ENCODE measurements at regions not wholly inside any gene's neighbourhood (a gene's known extent, or its start where the extent isn't known, plus 50 kb on each side); places are given as distances from the start of the nearest gene placed in this dataset.

DNA sequence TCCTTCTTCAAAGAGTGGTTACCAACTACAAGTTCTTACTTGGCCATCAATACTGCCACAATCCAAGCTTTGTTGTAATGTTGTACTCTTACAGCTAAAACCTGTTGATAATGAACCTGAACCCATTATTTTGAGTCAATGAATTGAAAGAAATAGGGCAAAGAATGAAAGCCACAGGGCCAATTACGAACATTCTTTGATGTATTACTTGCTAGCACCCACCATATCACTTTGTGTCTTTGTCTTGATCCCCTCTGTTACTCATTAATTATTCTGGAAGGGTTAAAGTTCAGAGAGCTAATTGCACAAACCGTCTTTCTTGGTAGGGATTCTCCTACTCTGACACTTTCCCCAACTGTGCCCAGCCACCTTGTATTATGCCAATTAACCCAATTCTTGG lies 53.2 kb upstream of the TFEC start:
- DNase-seq = no peak

DNA sequence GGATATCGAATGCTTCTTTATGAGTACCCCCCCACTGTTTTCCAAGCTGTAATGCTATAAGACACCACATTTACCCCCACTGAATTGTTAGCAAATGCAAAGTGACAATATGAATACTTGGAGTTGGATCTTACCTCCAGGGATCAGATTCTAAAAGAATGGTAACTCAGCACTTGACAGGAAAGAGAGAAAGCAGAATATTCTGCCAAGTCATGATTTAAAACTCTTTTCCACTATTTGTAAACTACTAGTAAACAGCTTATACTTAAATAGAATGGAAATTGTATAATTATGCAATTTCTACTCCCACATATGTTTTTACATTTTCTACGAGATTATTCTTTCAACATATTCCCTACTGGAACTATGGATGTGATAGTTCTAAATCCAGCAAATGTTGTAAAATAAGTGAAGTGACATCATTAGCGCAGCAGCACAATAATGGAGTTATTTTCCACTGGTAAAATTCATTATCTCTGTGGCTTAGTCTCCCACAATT lies 56.0 kb upstream of the TFEC start:
- DNase-seq = no peak

DNA sequence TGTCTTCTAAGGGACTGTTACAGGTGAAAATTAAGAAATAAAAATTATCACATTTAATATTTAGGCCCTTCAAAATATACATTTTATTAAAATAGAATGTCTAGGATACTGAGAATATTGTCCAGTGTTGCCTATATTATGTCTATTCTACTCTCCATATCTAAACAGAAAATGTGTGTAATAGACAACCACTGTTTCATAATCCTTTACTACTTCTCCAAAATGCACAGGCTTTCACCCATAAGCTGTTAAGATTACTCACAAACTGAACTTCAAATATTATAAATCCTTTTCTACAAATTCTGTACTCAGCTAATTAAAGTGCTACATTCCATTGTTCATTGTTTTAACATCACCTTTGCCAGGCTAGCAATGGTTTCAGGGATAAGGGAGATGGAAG lies 56.7 kb upstream of the TFEC start:
- DNase-seq = no peak

DNA sequence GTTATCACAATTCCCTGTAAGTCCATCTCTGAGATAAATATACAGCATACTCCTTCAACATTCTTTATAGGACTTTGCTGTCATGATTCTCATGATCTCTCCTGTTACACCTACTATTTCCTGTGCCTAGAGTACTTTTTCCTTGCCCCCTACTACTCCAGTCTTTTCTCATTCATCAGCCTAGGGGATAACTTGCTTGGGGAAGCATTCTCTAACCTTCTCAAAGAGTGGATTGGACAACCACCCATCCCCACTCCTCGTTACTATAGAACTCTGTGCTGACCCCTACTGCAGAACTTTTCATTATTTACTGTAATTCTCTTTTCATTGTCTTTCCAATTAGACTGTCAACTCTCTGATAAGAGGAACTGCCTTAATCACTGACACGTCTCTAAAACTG lies 57.4 kb upstream of the TFEC start:
- DNase-seq = no peak

DNA sequence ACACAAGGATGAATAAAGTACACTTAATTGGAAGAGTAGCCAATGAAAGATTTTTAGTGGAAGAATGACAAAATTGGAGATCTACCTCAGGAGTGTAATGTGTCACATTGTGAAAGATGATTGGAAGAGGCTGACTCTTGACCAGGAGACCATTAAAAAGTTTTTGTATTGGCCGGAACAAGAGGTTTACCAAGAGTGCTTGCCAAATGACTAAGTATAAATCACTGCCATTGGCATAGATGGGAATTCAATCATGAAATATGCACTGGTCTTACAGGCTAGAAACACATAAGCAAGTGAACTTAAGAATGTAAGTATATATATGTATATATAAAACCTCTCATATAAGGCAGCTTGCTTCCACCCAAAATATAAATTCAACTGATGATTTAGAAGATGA lies 58.7 kb upstream of the TFEC start:
- no peak for DNase-seq

DNA sequence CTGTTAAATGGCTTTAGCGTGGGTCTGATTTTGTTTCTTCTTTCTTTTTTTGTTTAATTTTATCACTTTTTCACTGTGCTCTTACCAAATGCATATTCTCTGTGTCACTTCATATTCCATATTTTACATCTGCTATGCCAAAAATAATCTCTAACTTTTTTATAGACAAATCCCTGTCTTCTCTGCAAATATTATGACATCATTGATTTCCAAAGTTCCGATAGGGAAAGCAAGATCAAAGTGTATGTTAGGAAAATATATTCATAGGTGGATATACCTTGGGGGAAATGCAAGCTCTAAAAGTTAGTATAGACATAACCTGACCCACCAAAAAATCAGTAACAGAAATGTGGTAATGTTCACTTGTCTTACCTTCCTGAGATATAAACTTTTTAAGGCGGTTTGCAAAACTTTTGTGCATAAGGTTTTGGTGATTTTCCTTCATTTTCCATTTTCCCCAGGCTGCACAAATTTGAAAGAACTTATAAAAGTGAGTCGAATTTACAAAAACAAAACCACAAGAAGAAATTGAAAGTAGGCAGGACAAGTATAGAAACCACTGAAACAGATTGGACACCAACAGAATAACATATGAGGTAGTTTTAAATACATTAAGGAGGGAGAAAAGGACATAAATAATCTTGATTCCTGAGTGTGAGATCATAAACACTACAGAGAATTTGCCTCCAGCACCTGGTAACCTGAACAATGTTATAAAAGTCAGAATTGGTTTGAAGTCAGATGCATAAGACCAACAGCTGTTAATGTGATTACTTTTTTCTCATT lies 63.1 kb upstream of the TFEC start:
- no peak for DNase-seq

DNA sequence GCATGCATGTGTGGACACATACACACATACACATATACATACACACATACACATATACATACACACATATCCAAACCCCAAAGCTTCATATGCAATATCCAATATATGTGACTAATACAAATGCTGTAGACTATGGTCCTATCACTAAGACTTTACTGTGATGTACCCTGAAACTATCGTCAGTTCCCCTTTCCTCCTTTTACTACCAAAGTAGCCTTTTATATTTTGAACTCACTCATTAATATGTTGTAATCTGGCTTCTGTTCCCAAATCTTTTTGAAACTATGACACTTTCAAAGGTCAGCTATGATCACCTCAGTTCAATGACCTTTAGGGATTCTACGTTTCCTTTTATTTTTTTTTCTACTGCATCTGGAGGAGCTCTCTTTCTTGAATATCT lies 64.8 kb upstream of the TFEC start:
- no peak for DNase-seq

DNA sequence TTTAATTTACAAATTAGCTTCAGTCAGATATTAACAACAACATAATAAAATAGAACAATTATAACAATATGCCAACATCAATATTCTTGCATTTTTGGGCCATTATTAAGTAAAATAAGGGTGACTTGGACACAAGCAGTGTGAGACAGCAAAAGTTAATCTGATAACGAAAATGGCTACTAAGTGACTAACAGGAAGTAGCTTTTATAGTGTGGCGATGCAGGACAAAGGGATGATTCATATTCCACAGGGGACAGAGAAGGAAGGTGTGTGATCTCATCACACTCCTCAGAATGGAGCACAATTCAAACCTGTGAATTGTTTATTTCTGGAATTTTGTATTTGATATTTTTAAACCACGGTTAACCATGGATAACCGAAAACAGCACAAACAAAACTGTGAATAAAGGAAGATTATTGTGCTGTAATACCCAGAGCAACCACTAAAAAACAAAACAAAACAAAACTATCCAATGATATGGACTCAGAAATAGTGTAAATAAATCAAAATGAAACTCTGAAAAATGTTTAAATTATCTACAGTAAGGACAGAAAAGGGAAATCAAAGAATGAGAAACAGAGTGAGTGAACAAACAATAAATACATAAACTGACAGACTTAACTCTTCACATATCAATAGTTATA lies 66.9 kb upstream of the TFEC start:
- no peak for DNase-seq

DNA sequence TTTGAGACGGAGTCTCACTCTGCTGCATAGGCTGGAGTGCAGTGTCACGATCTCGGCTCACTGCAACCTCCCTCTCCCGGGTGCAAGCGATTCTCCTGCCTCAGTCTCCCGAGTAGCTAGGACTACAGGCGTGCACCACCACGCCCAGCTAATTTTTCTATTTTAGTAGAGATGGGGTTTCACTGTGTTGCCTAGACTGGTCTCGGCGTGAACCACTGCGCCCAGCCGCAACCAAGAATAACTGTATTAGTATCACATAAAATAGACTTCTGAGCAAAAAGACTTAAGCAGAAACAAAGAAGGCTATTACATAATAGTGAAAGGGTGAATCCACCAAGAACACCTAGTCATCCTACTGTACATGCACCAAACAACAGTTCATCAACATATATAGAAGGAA lies 67.6 kb upstream of the TFEC start:
- DNase-seq = no peak

DNA sequence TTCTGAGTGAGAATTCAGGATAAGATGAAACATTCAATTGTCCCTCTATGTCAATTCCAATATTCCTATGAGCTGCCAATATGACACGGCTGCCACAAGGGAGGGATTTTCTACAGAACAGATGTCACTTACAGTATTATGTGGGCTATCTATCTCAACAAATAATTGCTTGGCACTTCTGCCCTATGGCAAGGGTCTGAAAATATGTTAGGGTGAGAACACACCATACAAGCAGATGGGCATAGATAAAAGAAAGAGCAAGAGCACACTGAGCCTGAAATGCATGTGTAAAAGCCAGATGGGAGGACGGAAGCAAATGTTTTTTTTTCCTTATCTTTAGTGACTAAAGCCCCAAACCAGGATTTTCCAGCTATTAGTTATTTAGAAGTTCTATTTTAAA lies 70.1 kb upstream of the TFEC start:
- no peak for DNase-seq

DNA sequence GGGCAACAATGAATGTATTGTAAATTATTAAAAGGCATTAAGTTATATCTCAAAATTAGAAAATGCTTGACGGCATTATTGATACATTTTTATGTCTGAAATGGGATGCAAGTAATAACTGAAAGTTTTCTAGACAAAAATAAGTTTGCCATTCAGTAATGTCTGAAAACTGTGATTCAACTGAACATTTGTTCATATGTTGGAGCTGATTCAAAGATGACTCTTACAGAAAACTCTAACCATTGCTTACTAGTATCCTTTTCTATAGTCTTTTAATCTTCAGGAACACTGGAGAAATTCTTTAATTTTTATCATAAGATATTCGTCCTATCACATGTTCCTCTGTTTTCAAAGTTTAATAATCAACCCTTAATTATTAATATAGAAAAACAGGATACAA lies 71.1 kb upstream of the TFEC start:
- no peak for DNase-seq

DNA sequence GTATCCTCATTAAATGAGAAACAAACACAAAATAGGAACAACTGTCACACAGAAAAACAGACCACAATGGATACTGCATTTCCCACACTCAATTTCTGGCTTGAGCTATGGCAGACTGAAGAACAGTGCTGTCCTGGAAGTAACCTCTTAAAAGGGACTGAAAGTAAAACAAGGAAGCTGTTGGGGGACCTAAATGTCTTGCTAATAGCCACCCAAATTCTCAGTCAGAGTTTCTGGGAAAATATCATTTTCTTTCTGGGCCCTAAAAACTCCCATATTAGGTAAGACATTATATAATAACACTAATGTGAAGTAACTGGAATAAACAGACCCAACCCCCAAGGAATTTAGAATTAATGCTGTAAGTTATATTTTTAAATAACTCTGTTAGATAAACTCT lies 80.9 kb upstream of the TFEC start:
- no peak for DNase-seq

DNA sequence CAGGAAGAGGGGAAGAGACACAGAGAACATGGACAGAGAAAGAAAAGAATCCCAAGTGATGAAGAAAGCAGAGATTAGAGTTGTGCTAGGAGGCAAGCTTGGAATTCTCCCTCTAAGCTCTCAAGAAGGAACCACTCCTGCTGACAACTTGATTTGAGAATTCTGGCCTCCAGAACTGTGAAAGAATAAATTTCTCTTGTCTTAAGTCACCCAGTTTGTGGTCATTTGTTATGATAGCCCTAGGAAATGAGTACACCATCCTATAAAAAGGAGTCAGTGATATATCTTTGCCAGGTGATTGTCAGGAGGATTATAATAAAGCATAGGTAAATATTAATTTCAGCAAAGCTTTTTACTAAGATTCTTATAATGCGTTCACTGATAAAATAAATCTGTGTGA lies 82.7 kb upstream of the TFEC start:
- DNase-seq = no peak

DNA sequence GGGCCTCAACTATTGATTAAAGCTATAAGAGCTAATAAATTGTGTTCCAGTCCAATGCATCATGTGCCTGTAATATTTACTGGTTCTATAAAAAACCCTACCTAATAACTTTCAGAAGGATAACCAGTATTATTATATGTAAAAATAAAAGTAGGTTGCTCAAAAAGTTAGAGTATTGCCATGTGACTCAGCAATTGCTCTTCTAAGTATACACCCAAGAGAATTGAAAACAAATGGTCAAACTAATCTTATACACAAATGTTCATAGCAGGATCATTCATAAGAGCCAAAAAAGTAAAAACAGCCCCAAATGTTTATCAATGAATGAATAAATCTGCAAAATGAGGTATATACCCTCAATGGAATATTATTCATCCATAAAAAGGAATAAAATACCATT lies 89.5 kb upstream of the TES start:
- DNase-seq = no peak

DNA sequence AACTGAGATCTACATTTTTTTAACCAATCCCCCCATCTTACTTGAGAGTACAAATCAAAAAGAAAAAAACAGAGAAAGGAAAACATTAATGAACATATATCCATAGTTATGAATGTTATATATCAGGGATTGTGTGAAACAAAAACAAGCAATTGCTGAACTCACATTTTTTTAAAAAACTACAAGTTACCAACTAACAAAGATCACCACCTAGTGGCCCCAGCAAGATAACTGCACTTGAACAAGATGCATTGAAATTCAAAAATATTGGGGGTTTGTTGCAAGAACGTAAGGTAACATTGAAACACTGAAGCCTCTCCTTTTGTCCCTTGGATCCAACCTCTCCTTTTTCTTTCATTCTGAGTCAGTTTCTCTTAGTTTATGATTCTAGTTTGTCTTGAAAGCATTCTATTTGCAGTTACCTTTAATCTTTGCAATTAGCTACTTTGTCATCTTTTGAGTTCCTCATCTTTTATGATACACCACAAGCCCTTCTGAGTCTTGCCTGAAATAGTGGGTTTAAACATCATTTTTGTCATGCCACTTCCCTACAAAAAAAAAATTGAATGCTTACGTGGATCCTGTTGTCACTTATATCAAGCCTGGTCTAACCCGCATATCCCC lies 87.3 kb upstream of the TES start:
- DNase-seq = peak in 1 of 51 donors; percentile 22

DNA sequence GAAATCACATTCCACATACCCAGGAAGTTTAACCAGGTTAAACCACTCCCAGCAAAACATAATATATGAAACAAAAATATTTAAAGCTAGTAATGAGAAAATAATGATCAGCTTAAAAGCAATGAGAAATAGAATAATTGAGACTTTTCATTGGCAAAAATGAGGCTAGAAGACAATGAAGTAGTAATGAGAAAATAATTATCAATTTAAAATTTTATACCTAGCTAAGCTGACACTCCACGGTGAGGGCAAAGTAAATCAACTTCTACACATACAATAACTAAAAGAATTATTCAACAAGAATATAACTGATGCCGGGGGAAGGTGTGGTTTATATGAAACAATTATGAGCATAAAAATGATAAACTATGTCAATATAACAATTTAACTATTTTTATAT lies 82.2 kb upstream of the TES start:
- DNase-seq = no peak

DNA sequence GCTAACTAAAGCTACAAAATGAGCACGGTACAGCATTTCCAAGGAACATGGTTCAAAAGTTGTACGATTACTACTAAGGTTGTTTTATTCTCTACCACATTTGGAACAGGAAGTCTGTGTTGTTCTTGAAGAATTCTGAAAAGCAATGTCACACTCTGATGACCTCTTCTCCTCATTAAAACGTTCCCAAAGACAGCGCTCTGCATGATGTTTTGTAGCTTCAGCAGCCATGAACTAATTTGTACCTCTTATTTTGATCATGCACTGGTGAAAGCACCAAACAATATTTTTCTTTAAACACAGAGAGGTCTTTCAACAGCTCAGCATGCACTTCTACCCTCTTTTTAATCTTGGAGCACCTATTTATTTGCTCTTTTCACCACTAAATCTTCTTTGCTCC lies 75.0 kb upstream of the TES start:
- DNase-seq = no peak

DNA sequence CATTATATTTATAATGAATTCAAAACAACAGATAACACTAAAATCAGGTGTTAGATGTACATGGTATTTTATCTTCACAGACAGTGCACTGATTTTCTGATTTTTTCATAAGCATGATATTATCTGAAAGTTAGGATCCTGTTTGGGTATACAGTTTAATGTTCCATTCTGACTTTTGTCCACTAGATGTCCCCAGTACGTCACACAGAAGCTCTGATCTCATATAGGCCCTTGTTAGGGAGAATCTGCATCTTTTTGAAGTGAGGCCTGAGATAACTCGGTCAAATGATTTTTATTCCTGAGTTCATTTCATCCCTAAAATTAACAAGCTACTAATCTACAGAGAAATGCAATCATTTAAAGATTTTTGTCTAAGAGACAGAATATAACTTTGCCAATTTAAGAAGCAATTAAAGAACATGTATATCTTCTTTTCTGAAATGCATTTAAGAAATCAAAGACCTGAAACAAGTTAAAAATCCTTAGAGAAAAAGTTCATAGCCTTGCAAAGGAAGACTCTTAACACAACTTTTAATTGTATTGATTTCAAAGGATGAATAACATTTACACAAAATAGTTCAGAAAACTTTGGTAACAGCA lies 72.0 kb upstream of the TES start:
- peak in 4 of 51 donors; percentile 0 to 63 (median 12) for DNase-seq

DNA sequence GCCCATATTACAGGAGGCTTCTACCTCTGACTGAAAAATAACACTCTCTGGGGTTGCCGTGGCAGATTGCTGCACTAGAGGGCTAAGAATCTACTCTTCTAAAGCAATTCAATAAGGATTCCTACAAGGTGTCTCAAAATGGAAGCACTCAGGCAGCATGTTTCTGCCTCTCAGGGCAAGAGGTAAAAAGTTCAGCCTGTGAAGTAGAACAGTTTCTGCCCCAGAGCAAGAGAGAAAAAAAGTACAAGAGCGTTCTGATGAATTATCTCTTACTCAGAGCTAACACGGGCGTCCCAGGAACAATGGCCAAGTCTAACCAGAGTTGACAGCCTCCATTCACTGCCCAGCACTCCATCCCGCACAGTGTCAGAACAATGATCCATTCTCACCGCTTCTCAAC lies 71.3 kb upstream of the TES start:
- DNase-seq = peak in 33 of 51 donors; percentile 2 to 70 (median 32)

DNA sequence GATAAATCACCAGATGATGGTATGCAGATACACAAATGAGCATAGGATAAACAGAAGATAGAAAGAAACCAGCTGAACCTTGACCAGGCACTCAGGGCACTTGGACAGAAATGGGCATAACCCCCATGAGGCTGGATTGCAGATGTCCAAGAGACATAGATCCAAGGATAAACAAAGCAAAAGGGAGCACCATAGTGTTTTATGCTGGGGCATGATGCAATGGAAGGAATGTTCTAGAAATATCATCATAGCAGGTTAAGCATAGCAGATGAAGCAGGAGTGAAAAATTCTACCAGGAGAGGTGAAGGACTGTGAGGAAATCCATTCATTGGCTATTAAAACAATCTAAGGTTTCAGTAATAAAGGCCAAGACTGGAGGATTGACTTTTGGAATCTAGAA lies 70.5 kb upstream of the TES start:
- no peak for DNase-seq

DNA sequence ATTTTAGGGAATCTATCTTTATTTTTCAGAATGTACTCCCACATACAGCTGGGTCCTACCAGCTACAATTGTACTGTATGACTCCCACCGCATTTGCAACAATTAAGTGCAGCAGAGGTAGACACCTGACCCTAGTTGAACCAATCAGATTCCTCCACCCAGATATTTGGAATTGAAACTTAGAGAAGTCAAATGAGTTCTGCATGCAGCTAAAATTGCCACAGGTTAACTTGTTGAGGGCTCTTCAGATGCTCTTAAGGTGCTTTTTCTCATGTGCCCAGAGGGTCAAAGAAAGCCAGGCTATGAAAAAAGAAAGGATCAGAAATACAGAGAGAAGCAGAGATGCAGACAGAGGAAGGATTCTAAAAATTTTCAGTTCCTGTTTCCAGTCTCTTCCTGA lies 68.0 kb upstream of the TES start:
- no peak for DNase-seq

DNA sequence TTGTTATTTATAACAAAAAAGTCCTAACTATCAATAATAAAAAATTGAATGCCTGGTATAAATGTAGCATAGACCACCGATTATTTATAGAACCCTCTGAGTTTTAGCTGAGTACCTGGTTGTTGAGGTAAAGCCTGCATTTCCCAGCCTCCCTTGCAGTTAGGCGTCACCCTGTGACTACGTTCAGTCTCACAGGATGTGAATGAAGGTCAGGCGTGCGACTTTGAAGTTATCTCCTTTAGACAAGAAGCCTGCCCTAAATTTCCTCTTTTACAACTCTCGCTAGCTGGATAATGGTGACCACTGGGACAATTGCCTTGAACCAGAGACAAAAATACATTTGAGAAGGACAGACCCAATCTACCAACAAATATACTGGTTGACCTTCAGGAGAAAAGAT lies 67.5 kb upstream of the TES start:
- no peak for DNase-seq

Measured in hypothalamus (tissue), 51 donors.